ENCODE measurements at regions not wholly inside any gene's neighbourhood (a gene's known extent, or its start where the extent isn't known, plus 50 kb on each side); places are given as distances from the start of the nearest gene placed in this dataset.

- Histone ChIP-seq H3K36me3 (no peaks in the 10 kb centered on the region), H3K27ac (no peak overlapping the region), H3K9me3 (no peaks in the 10 kb centered on the region), H3K4me3 (no peak overlapping the region), H3K4me1 (peaks cover 3 to 23% of the 10 kb centered on the region in 2 donors), H3K27me3 (no peaks in the 10 kb centered on the region)
- DNase-seq, result no peak
- intact Hi-C loops (cut with DNase I; ENCODE audit: low total_unique reads), result no loop called here
- TF ChIP-seq CTCF (IDR thresholded peaks at IDR 0.05), result no peak
- no peak for TF ChIP-seq POLR2A (IDR thresholded peaks at IDR 0.05)
Observed at GRCh38 chr16:85216522-85217375, 104.5 kb upstream of the CIBAR2 start.

GRCh38 chr16:85220125-85220839 is 108.0 kb upstream of the CIBAR2 start:
- peaks cover 0 to 12% of the 10 kb centered on the region in 2 donors for H3K4me1 ChIP-seq
- peak; percentile 66 to 84 for DNase-seq
- no peaks in the 10 kb centered on the region for H3K36me3 ChIP-seq
- peak overlapping the region; percentile 3 to 19 for H3K4me3 ChIP-seq
- H3K27me3 ChIP-seq, result no peaks in the 10 kb centered on the region
- H3K9me3 ChIP-seq, result no peaks in the 10 kb centered on the region
- H3K27ac ChIP-seq, result peak overlapping the region; percentile 52 to 71
- intact Hi-C loops (cut with DNase I; ENCODE audit: low total_unique reads), result no loop called here
- TF ChIP-seq CTCF (IDR thresholded peaks at IDR 0.05), result peak in 1 of 4 experiments; percentile 11
- no peak for TF ChIP-seq POLR2A (IDR thresholded peaks at IDR 0.05)

- DNase-seq, result no peak
- Histone ChIP-seq H3K4me1 (peaks cover 0 to 12% of the 10 kb centered on the region in 2 donors), H3K4me3 (peak overlapping the region in 1 of 2 donors; percentile 19), H3K27me3 (no peaks in the 10 kb centered on the region), H3K27ac (peak overlapping the region; percentile 52 to 71), H3K9me3 (no peaks in the 10 kb centered on the region), H3K36me3 (no peaks in the 10 kb centered on the region)
- intact Hi-C loops (cut with DNase I; ENCODE audit: low total_unique reads), result no loop called here
- no peak for TF ChIP-seq POLR2A (IDR thresholded peaks at IDR 0.05)
- TF ChIP-seq CTCF (IDR thresholded peaks at IDR 0.05), result no peak
Observed at GRCh38 chr16:85220964-85221731, 108.9 kb upstream of the CIBAR2 start.

- Histone ChIP-seq H3K9me3 (no peaks in the 10 kb centered on the region), H3K36me3 (no peaks in the 10 kb centered on the region), H3K27me3 (no peaks in the 10 kb centered on the region), H3K27ac (peak overlapping the region in 1 of 2 donors; percentile 71), H3K4me3 (no peak overlapping the region), H3K4me1 (peaks cover 0 to 12% of the 10 kb centered on the region in 2 donors)
- intact Hi-C loops (cut with DNase I; ENCODE audit: low total_unique reads), result no loop called here
- TF ChIP-seq POLR2A (IDR thresholded peaks at IDR 0.05) (no peak), CTCF (IDR thresholded peaks at IDR 0.05) (no peak)
- no peak for DNase-seq
Observed at GRCh38 chr16:85221771-85222154, 109.5 kb upstream of the CIBAR2 start.

All from uterus (tissue), 3 donors.